Aorta (tissue), 5 donors: ENCODE measurements at regions not wholly inside any gene's neighbourhood (a gene's known extent, or its start where the extent isn't known, plus 50 kb on each side); places are given as distances from the start of the nearest gene placed in this dataset.
"Not testable (repeated sequence)": the region's sequence is repeated elsewhere in the genome, so short reads cannot be mapped to it uniquely, and the experiment has no call there.

Source experiments
- ATAC-seq: fragments of 200-7000 bp; cut with Tn5 transposase; one replicate; pipeline ENCODE4 v1.9.1; 2022; ENCODE audit warnings: moderate library complexity; ENCODE audit not compliant: low FRiP score
- DNase-seq, 2 donors: peaks; one replicate each; pipeline ENCODE4 v3.0.0-alpha.2; 2020
- H3K27ac ChIP-seq, 2 donors: one replicate each; pipeline ENCODE4 v1.5.1; 2013; ENCODE audit warnings: low read length in 2 of 2, mild to moderate bottlenecking in 2 of 2, moderate library complexity in 2 of 2, control low read depth in 1 of 2, inconsistent platforms in 1 of 2, low read depth in 1 of 2
- H3K27me3 ChIP-seq, 2 donors: one replicate each; pipeline ENCODE4 v1.6.1; 2013; ENCODE audit warnings: control low read depth in 1 of 2, low read length in 1 of 2, mild to moderate bottlenecking in 1 of 2, moderate library complexity in 1 of 2; ENCODE audit not compliant: insufficient read depth in 2 of 2, control insufficient read depth in 1 of 2
- H3K36me3 ChIP-seq, 2 donors: one replicate each; pipeline ENCODE4 v1.6.1; 2013; ENCODE audit warnings: control low read depth in 1 of 2, low read length in 1 of 2, mild to moderate bottlenecking in 1 of 2; ENCODE audit not compliant: insufficient read depth in 2 of 2, control insufficient read depth in 1 of 2
- H3K4me1 ChIP-seq, 2 donors: one replicate each; pipeline ENCODE4 v1.6.1; 2013; ENCODE audit warnings: low read length in 2 of 2, control low read depth in 1 of 2, mild to moderate bottlenecking in 1 of 2, moderate library complexity in 1 of 2; ENCODE audit not compliant: insufficient read depth in 2 of 2, control insufficient read depth in 1 of 2
- H3K4me3 ChIP-seq, 2 donors: one replicate each; pipeline ENCODE4 v1.5.1; 2013; ENCODE audit warnings: low read length in 2 of 2, control low read depth in 1 of 2, mild to moderate bottlenecking in 1 of 2
- H3K9me3 ChIP-seq: one replicate; pipeline ENCODE4 v1.6.1; 2013; ENCODE audit warnings: mild to moderate bottlenecking, low read length; ENCODE audit not compliant: control insufficient read depth
- whole genome bisulfite sequencing, 2 donors: extraction: QIAGEN DNeasy Blood & Tissue Kit; methylation state at CpG; one replicate each; pipeline ENCODE4 v1.1.7; 2013; 5-methylcytosine and 5-hydroxymethylcytosine counted together
- intact Hi-C, 2 donors: fragments of 100-400 bp; cut with DNase I; formaldehyde crosslinking; loops; one replicate each; pipeline versions ENCODE4 v1.14.2 to v1.15.0; 2022
- donor health status: healthy with polysubstance abuse.
- donor health status: Bipolar disorder and iron deficiency.
- donor health status: DM: no; HTN: no; CAD: no.
- donor health status: DM: no; HTN: no; CAD: no.
- donor health status: DM: yes; HTN: yes; CAD: no.

- Histone ChIP-seq H3K9me3 (no peaks in the 10 kb centered on the region), H3K27me3 (no peaks in the 10 kb centered on the region), H3K4me1 (no peaks in the 10 kb centered on the region), H3K36me3 (no peaks in the 10 kb centered on the region), H3K27ac (no peak overlapping the region), H3K4me3 (no peak overlapping the region)
- DNase-seq (no peak), ATAC-seq (no peak)
- intact Hi-C loops = no loop called here
- WGBS, 2 donors = 83% methylated on average over 2 of the region's 2 CpGs
These were observed 208.7 kb upstream of the GADL1 start for GRCh38 chr3:31103181-31103580.

GRCh38 chr3:31103623-31104180 is 209.2 kb upstream of the GADL1 start:
- intact Hi-C loops = no loop called here
- H3K36me3 ChIP-seq = no peaks in the 10 kb centered on the region
- ATAC-seq = no peak
- H3K27me3 ChIP-seq = no peaks in the 10 kb centered on the region
- WGBS, 2 donors = 94 to 95% methylated on average over 4 of the region's 4 CpGs
- no peaks in the 10 kb centered on the region for H3K9me3 ChIP-seq
- no peaks in the 10 kb centered on the region for H3K4me1 ChIP-seq
- no peak overlapping the region for H3K27ac ChIP-seq
- no peak for DNase-seq
- H3K4me3 ChIP-seq = no peak overlapping the region

- Histone ChIP-seq H3K27ac (no peak overlapping the region), H3K9me3 (no peaks in the 10 kb centered on the region), H3K36me3 (no peaks in the 10 kb centered on the region), H3K4me3 (no peak overlapping the region), H3K27me3 (no peaks in the 10 kb centered on the region), H3K4me1 (no peaks in the 10 kb centered on the region)
- 98 to 100% methylated on average over 1 of the region's 1 CpG for WGBS, 2 donors
- intact Hi-C loops = no loop called here
- ATAC-seq = no peak
- DNase-seq = no peak
These were observed 210.6 kb upstream of the GADL1 start for GRCh38 chr3:31105011-31105410.

DNA sequence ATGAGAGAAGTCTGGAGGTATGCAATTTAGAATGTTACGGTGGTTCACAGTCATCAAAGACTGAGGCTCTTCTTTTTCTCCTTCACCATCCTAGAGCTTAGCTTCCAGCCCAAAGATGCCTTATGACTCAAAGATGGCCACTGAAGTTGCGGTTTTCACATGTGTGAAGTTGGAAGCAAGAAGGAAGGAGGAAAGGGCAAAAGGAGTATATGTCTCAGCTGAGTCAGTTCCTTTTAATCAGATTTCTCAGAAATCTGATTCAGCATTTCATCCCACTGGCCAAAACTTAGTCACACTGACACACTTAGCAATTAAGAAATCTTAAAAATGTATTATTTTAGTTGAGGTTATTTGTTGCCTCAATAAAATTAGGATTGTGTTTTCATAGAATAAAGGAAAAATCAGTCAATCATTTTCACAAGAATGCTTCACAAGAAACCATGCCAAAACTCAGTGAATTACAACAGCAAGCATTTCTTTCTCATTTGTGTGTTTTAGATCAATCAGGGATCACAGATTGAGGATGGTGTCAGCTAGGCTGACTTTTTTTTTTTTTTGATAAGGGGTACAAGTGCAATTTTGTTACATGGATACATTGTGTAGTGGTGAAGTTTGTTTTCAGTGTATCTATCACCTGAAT is 211.1 kb upstream of the GADL1 start:
- ATAC-seq (no peak), DNase-seq (no peak)
- intact Hi-C loops = no loop called here
- no peaks in the 10 kb centered on the region for H3K4me1 ChIP-seq
- no peak overlapping the region for H3K4me3 ChIP-seq
- H3K27ac ChIP-seq = no peak overlapping the region
- no peaks in the 10 kb centered on the region for H3K27me3 ChIP-seq
- WGBS, 2 donors = 71 to 80% methylated on average over 2 of the region's 2 CpGs
- no peaks in the 10 kb centered on the region for H3K9me3 ChIP-seq
- H3K36me3 ChIP-seq = no peaks in the 10 kb centered on the region

GRCh38 chr3:31106204-31106603 is 211.7 kb upstream of the GADL1 start:
- 85 to 88% methylated on average over 2 of the region's 2 CpGs for WGBS, 2 donors
- Histone ChIP-seq H3K27ac (no peak overlapping the region), H3K4me3 (no peak overlapping the region), H3K4me1 (no peaks in the 10 kb centered on the region), H3K36me3 (no peaks in the 10 kb centered on the region), H3K27me3 (no peaks in the 10 kb centered on the region), H3K9me3 (no peaks in the 10 kb centered on the region)
- ATAC-seq (no peak), DNase-seq (no peak)
- intact Hi-C loops = no loop called here

- H3K4me1 ChIP-seq = no peaks in the 10 kb centered on the region
- no peaks in the 10 kb centered on the region for H3K9me3 ChIP-seq
- no peaks in the 10 kb centered on the region for H3K27me3 ChIP-seq
- no peak for DNase-seq
- no peak overlapping the region for H3K4me3 ChIP-seq
- intact Hi-C loops = no loop called here
- ATAC-seq = no peak
- no peaks in the 10 kb centered on the region for H3K36me3 ChIP-seq
- 93 to 100% methylated on average over 2 of the region's 2 CpGs for WGBS, 2 donors
- no peak overlapping the region for H3K27ac ChIP-seq
These were observed 212.5 kb upstream of the GADL1 start for GRCh38 chr3:31106912-31107311.

DNA sequence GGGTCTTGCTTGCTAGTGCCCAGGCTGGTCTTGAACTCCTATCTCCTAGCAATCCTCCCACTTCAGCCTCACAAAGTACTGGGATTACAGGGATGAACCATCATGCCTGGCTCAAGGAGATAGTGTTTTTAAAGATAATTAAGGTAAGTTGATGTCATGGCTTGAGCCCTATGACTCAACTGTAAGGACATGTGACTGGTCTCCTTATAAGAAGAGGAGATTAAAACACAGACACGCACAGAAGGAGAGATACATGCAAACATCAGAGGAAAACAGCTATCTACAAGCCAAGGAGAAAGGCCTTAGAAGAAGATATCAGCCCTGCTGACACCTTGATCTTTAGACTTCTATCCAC is 220.4 kb upstream of the GADL1 start:
- intact Hi-C loops = no loop called here
- H3K27me3 ChIP-seq = no peaks in the 10 kb centered on the region
- H3K4me1 ChIP-seq = no peaks in the 10 kb centered on the region
- H3K27ac ChIP-seq = no peak overlapping the region
- WGBS, 2 donors = 83 to 96% methylated on average over 1 of the region's 1 CpG
- no peak overlapping the region for H3K4me3 ChIP-seq
- no peaks in the 10 kb centered on the region for H3K36me3 ChIP-seq
- ATAC-seq = no peak
- DNase-seq = no peak
- no peaks in the 10 kb centered on the region for H3K9me3 ChIP-seq

DNA sequence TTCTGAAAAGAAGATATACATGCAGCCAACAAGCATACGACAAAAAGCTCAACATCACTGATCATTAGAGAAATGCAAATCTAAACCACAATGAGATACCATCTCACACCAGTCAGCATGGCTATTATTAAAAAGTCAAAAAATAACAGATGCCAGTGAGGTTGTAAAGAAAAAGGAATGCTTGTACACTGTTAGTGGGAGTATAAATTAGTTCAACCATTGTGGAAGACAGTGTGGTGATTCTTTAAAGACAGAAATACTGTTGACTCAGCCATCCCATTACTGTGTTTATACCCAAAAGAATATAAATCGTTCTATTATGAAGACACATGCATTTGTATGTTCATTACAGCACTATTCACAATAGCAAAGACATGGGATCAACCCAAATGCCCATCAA is 221.1 kb upstream of the GADL1 start:
- H3K4me1 ChIP-seq, H3K27me3 ChIP-seq, H3K9me3 ChIP-seq, H3K36me3 ChIP-seq, DNase-seq, ATAC-seq, intact Hi-C loops, H3K4me3 ChIP-seq, H3K27ac ChIP-seq: not testable (repeated sequence)
- WGBS, 2 donors = 89 to 91% methylated on average over 2 of the region's 2 CpGs

DNA sequence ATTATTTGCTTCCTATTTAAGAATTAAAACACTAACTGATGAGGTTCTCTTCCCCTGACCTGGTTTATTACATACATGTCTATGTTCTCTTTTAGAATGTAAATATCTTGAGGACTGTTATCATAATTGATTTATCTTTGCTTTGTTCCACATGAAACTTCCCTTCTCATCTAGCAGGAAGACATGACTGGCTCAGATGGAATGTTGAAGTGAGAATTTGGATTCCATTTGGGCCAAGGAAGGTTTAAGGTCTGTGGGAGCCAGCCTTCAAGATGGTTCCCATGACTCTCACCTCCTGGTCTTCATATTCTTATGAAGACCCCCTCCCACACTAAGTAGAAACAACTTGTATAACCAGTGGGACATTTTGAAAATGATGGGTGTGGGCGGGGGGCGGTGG is 222.2 kb upstream of the GADL1 start:
- Histone ChIP-seq H3K9me3 (no peaks in the 10 kb centered on the region), H3K27ac (no peak overlapping the region), H3K36me3 (no peaks in the 10 kb centered on the region), H3K27me3 (no peaks in the 10 kb centered on the region), H3K4me1 (no peaks in the 10 kb centered on the region), H3K4me3 (no peak overlapping the region)
- WGBS, 2 donors = 96 to 100% methylated on average over 2 of the region's 2 CpGs
- DNase-seq = no peak
- ATAC-seq = no peak
- intact Hi-C loops = no loop called here
